WERI-Rb-1 (cell line): ENCODE measurements at regions not wholly inside any gene's neighbourhood (a gene's known extent, or its start where the extent isn't known, plus 50 kb on each side); places are given as distances from the start of the nearest gene placed in this dataset.

ENCODE experiments used
- DNase-seq: peaks from one replicate; pipeline ENCODE4 v3.0.0-alpha.2; 2020
- H3K27ac ChIP-seq: fragments of 250-450 bp; sonication (Bioruptor Pico); 2 replicates; pipeline ENCODE4 v1.5.1; 2020; ENCODE audit warnings: mild to moderate bottlenecking, moderate library complexity
- H3K27me3 ChIP-seq: fragments of 250-450 bp; sonication (Bioruptor Pico); 2 replicates; pipeline ENCODE4 v1.5.1; 2021; ENCODE audit warnings: mild to moderate bottlenecking, low read depth, moderate library complexity; ENCODE audit not compliant: insufficient read depth, severe bottlenecking
- H3K36me3 ChIP-seq: fragments of 250-450 bp; sonication (Bioruptor Pico); 2 replicates; pipeline ENCODE4 v1.5.1; 2020; ENCODE audit warnings: mild to moderate bottlenecking, moderate library complexity
- H3K4me3 ChIP-seq: 2 replicates; pipeline ENCODE4 v1.5.1; 2011; ENCODE audit warnings: low read depth, mild to moderate bottlenecking, control low read depth, low read length
- H3K9me3 ChIP-seq: fragments of 250-450 bp; sonication (Bioruptor Pico); 2 replicates; pipeline ENCODE4 v1.5.1; 2021; ENCODE audit warnings: mild to moderate bottlenecking, moderate library complexity; ENCODE audit not compliant: severe bottlenecking
- TF ChIP-seq, protein P1 (sequence below): IDR thresholded peaks from 2 replicates; pipeline ENCODE4 v1.5.1; 2011; ENCODE audit warnings: low read depth, mild to moderate bottlenecking, control low read depth, inconsistent platforms, low read length

DNA sequence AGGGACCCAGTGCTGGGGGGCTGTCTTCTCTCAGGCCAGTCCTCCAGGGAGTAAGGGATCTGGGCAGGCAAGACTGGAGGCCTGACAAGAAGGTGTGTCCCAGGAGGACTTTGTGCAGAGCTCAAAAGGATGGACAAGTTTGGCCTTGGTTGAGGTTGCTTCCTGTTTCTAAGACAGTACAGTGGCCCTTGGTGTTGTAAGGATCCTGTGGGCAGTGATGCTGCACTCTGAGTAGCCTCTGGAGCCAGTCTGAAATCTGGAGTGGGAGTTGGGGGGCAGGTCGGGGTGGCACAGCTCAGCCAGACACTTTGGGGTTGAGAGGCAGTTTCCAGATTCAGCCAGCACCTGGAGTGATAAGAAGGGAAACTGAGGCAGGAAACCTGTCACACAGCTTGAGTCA lies 139.2 kb upstream of the ZMIZ1 start:
- no peak for DNase-seq
- no peak overlapping the region for H3K27ac ChIP-seq
- H3K9me3 ChIP-seq: no peaks in the 10 kb centered on the region
- TF ChIP-seq, protein P1, sequence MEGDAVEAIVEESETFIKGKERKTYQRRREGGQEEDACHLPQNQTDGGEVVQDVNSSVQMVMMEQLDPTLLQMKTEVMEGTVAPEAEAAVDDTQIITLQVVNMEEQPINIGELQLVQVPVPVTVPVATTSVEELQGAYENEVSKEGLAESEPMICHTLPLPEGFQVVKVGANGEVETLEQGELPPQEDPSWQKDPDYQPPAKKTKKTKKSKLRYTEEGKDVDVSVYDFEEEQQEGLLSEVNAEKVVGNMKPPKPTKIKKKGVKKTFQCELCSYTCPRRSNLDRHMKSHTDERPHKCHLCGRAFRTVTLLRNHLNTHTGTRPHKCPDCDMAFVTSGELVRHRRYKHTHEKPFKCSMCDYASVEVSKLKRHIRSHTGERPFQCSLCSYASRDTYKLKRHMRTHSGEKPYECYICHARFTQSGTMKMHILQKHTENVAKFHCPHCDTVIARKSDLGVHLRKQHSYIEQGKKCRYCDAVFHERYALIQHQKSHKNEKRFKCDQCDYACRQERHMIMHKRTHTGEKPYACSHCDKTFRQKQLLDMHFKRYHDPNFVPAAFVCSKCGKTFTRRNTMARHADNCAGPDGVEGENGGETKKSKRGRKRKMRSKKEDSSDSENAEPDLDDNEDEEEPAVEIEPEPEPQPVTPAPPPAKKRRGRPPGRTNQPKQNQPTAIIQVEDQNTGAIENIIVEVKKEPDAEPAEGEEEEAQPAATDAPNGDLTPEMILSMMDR: no peak
- no peaks in the 10 kb centered on the region for H3K27me3 ChIP-seq
- H3K36me3 ChIP-seq: no peaks in the 10 kb centered on the region
- H3K4me3 ChIP-seq: no peak overlapping the region

GRCh38 chr10:78931321-78932053 lies 137.3 kb upstream of the ZMIZ1 start:
- Histone ChIP-seq H3K36me3 (no peaks in the 10 kb centered on the region), H3K4me3 (no peak overlapping the region), H3K9me3 (no peaks in the 10 kb centered on the region), H3K27me3 (no peaks in the 10 kb centered on the region), H3K27ac (no peak overlapping the region)
- TF ChIP-seq, protein P1: no peak
- no peak for DNase-seq

DNA sequence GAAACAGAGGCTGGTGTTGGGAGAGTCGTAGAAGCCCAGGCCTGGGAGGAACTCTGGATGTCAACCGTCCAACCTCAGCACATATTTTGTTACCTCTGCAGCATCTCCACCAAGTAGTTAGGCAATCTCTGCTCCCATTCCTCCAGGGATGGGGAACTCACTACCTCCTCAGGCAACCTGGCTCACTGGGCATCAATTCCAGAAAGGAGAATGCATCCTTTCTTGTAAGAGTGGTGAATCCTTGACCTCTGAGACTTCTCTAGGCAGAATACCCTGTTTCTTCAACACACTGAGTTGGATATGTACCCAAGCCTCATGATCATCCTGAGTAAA lies 136.7 kb upstream of the ZMIZ1 start:
- Histone ChIP-seq H3K36me3 (no peaks in the 10 kb centered on the region), H3K9me3 (no peaks in the 10 kb centered on the region), H3K4me3 (no peak overlapping the region), H3K27me3 (no peaks in the 10 kb centered on the region), H3K27ac (no peak overlapping the region)
- no peak for DNase-seq
- TF ChIP-seq, protein P1: no peak

- Histone ChIP-seq H3K9me3 (no peaks in the 10 kb centered on the region), H3K27me3 (no peaks in the 10 kb centered on the region), H3K4me3 (no peak overlapping the region), H3K27ac (no peak overlapping the region), H3K36me3 (no peaks in the 10 kb centered on the region)
- TF ChIP-seq, protein P1: no peak
- DNase-seq: no peak
Observed at GRCh38 chr10:78932861-78933260, 135.9 kb upstream of the ZMIZ1 start.

GRCh38 chr10:78933828-78934531 lies 134.8 kb upstream of the ZMIZ1 start:
- H3K36me3 ChIP-seq: no peaks in the 10 kb centered on the region
- no peaks in the 10 kb centered on the region for H3K27me3 ChIP-seq
- no peak overlapping the region for H3K27ac ChIP-seq
- H3K9me3 ChIP-seq: no peaks in the 10 kb centered on the region
- DNase-seq: no peak
- H3K4me3 ChIP-seq: no peak overlapping the region
- TF ChIP-seq, protein P1: no peak
